IMR-90 (cell line): ENCODE measurements at regions not wholly inside any gene's neighbourhood (a gene's known extent, or its start where the extent isn't known, plus 50 kb on each side); places are given as distances from the start of the nearest gene placed in this dataset.

Experiments used
- BHLHE40 ChIP-seq: fragments of 150-350 bp; IDR thresholded peaks from 2 replicates; pipeline ENCODE4 v1.6.1; 2016; ENCODE audit warnings: mild to moderate bottlenecking, low read depth, low read length
- CHD1 ChIP-seq: IDR thresholded peaks from 2 replicates; pipeline ENCODE4 v1.6.1; 2012; ENCODE audit warnings: low read depth, low read length, improper control_type of control experiment
- CTCF ChIP-seq: conservative IDR thresholded peaks from 2 replicates; pipeline ENCODE4 v1.5.1; 2012; ENCODE audit warnings: mild to moderate bottlenecking, low read depth, low read length, improper control_type of control experiment
- MAFK ChIP-seq: IDR thresholded peaks from 2 replicates; pipeline ENCODE4 v1.6.1; 2012; ENCODE audit warnings: low read depth, low read length, improper control_type of control experiment
- MXI1 ChIP-seq: IDR thresholded peaks from 2 replicates; pipeline ENCODE4 v1.6.1; 2012; ENCODE audit warnings: low read depth, mild to moderate bottlenecking, low read length, moderate library complexity, borderline replicate concordance
- NFE2L2 ChIP-seq: fragments of 150-350 bp; IDR thresholded peaks from 2 replicates; pipeline ENCODE4 v1.6.1; 2016; ENCODE audit warnings: low read depth, mild to moderate bottlenecking, low read length
- POLR2A ChIP-seq: IDR thresholded peaks from 2 replicates; pipeline ENCODE4 v1.6.1; 2012; ENCODE audit warnings: mild to moderate bottlenecking, low read depth, low read length
- RAD21 ChIP-seq: IDR thresholded peaks from 2 replicates; pipeline ENCODE4 v1.6.1; 2012; ENCODE audit warnings: low read length, improper control_type of control experiment
- RCOR1 ChIP-seq: IDR thresholded peaks from 2 replicates; pipeline ENCODE4 v1.6.1; 2012; ENCODE audit warnings: mild to moderate bottlenecking, low read length, improper control_type of control experiment; ENCODE audit not compliant: insufficient replicate concordance
- SMC3 ChIP-seq: fragments of 150-350 bp; IDR thresholded peaks from 2 replicates; pipeline ENCODE4 v1.6.1; 2016; ENCODE audit warnings: low read depth, mild to moderate bottlenecking, antibody characterized with exemption, low read length, moderate library complexity
- USF2 ChIP-seq: fragments of 150-350 bp; IDR thresholded peaks from 2 replicates; pipeline ENCODE4 v1.6.1; 2017; ENCODE audit warnings: mild to moderate bottlenecking, antibody characterized with exemption, low read length, low read depth
- TF ChIP-seq, protein P1 (sequence below): fragments of 150-350 bp; IDR thresholded peaks from 2 replicates; pipeline ENCODE4 v1.6.1; 2016; ENCODE audit warnings: low read depth, mild to moderate bottlenecking, low read length, moderate library complexity, borderline replicate concordance

GRCh38 chr5:168088410-168089173 lies 202.9 kb upstream of the WWC1 start:
- TF ChIP-seq POLR2A (no peak), SMC3 (no peak), CTCF (no peak), NFE2L2 (no peak), BHLHE40 (no peak), CHD1 (no peak), MXI1 (no peak), USF2 (no peak), RAD21 (no peak), RCOR1 (no peak), MAFK (no peak)
- TF ChIP-seq, protein P1, sequence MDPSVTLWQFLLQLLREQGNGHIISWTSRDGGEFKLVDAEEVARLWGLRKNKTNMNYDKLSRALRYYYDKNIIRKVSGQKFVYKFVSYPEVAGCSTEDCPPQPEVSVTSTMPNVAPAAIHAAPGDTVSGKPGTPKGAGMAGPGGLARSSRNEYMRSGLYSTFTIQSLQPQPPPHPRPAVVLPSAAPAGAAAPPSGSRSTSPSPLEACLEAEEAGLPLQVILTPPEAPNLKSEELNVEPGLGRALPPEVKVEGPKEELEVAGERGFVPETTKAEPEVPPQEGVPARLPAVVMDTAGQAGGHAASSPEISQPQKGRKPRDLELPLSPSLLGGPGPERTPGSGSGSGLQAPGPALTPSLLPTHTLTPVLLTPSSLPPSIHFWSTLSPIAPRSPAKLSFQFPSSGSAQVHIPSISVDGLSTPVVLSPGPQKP = no peak
